HG03280 (cell line): ENCODE measurements at regions not wholly inside any gene's neighbourhood (a gene's known extent, or its start where the extent isn't known, plus 50 kb on each side); places are given as distances from the start of the nearest gene placed in this dataset.

Source experiments
- ATAC-seq: cut with Tn5 transposase; IDR thresholded peaks from one replicate; pipeline ENCODE4 v1.9.1; 2021; ENCODE audit warnings: mild to moderate bottlenecking, moderate library complexity; ENCODE audit not compliant: unreplicated experiment

GRCh38 chr4:58711039-58711438, 1600.9 kb upstream of the IGFBP7 start:
- ATAC-seq: no peak

GRCh38 chr4:58688568-58688967, 1578.4 kb upstream of the IGFBP7 start:
- ATAC-seq: no peak

GRCh38 chr4:58679886-58680285, 1569.7 kb upstream of the IGFBP7 start:
- ATAC-seq: no peak

GRCh38 chr4:58679051-58679450, 1568.9 kb upstream of the IGFBP7 start:
- no peak for ATAC-seq

GRCh38 chr4:58669783-58670182, 1559.6 kb upstream of the IGFBP7 start:
- no peak for ATAC-seq

- no peak for ATAC-seq
These were observed 1555.5 kb upstream of the IGFBP7 start for GRCh38 chr4:58665649-58666048.

- ATAC-seq: no peak
These were observed 1548.5 kb upstream of the IGFBP7 start for GRCh38 chr4:58658701-58659100.

GRCh38 chr4:58653251-58653650, 1543.1 kb upstream of the IGFBP7 start:
- no peak for ATAC-seq

- no peak for ATAC-seq
These were observed 1539.0 kb upstream of the IGFBP7 start for GRCh38 chr4:58649226-58649625.

GRCh38 chr4:58646126-58646525, 1535.9 kb upstream of the IGFBP7 start:
- no peak for ATAC-seq

GRCh38 chr4:58644549-58644948, 1534.4 kb upstream of the IGFBP7 start:
- no peak for ATAC-seq

GRCh38 chr4:58636381-58636780, 1526.2 kb upstream of the IGFBP7 start:
- ATAC-seq: no peak

GRCh38 chr4:58617226-58617625, 1507.0 kb upstream of the IGFBP7 start:
- ATAC-seq: no peak

- no peak for ATAC-seq
These were observed 1500.8 kb upstream of the IGFBP7 start for GRCh38 chr4:58611012-58611411.

GRCh38 chr4:58606303-58606702, 1496.1 kb upstream of the IGFBP7 start:
- ATAC-seq: no peak

GRCh38 chr4:58603951-58604350, 1493.8 kb upstream of the IGFBP7 start:
- no peak for ATAC-seq

- ATAC-seq: no peak
These were observed 1492.7 kb upstream of the IGFBP7 start for GRCh38 chr4:58602731-58603359.

- ATAC-seq: no peak
These were observed 1491.8 kb upstream of the IGFBP7 start for GRCh38 chr4:58602022-58602421.

- ATAC-seq: no peak
These were observed 1490.1 kb upstream of the IGFBP7 start for GRCh38 chr4:58600290-58600689.

GRCh38 chr4:58590722-58591121, 1480.5 kb upstream of the IGFBP7 start:
- ATAC-seq: no peak

GRCh38 chr4:58587856-58588255, 1477.7 kb upstream of the IGFBP7 start:
- ATAC-seq: no peak

- ATAC-seq: no peak
These were observed 1456.1 kb upstream of the IGFBP7 start for GRCh38 chr4:58566260-58566659.

GRCh38 chr4:58564695-58565475, 1454.7 kb upstream of the IGFBP7 start:
- ATAC-seq: no peak
